H1 (cell line): ENCODE measurements at regions not wholly inside any gene's neighbourhood (a gene's known extent, or its start where the extent isn't known, plus 50 kb on each side); places are given as distances from the start of the nearest gene placed in this dataset.

Experiments
- CTCF ChIA-PET: fragments of 300-600 bp; sonication (Branson Sonifier 250); formaldehyde crosslinking; loops from one replicate; lab custom pipeline; 2021; ENCODE audit not compliant: partially characterized antibody; lab: Charles Lee
- POLR2A ChIA-PET: fragments of 300-600 bp; sonication (Branson Sonifier 250); formaldehyde crosslinking; loops from one replicate; lab custom pipeline; 2021; ENCODE audit warnings: inconsistent platforms; ENCODE audit not compliant: partially characterized antibody; lab: Charles Lee
- DNase-seq, 2 experiments: peaks; one replicate each; pipeline versions ENCODE4 v3.0.0 to v3.0.0-alpha.2; 2010 to 2022; ENCODE audit warnings: low spot score in 2 of 2, low read depth in 1 of 2, mixed read lengths in 1 of 2
- FAIRE-seq: peaks from 2 replicates; lab custom pipeline; 2011; peaks lifted over from hg19 to GRCh38; lab: Jason Lieb, UNC
- H2AFZ ChIP-seq: 2 replicates; pipeline ENCODE4 v1.8.1; 2012; ENCODE audit warnings: low read length, inconsistent platforms
- H2AK5ac ChIP-seq: 2 replicates; pipeline ENCODE4 v1.6.1; 2013; ENCODE audit warnings: low read depth, low read length
- H2BK120ac ChIP-seq: replicated peaks from 2 replicates; pipeline ENCODE3; 2013; ENCODE audit warnings: low read depth, low read length, inconsistent platforms
- H2BK12ac ChIP-seq: 2 replicates; pipeline ENCODE4 v1.6.1; 2013; ENCODE audit warnings: low read depth, low read length
- H2BK15ac ChIP-seq: 2 replicates; pipeline ENCODE4 v1.6.1; 2013; ENCODE audit warnings: low read length
- H2BK20ac ChIP-seq: 2 replicates; pipeline ENCODE4 v1.6.1; 2013; ENCODE audit warnings: low read length
- H2BK5ac ChIP-seq: 2 replicates; pipeline ENCODE4 v1.6.1; 2013; ENCODE audit warnings: low read depth, low read length
- H3K14ac ChIP-seq: 2 replicates; pipeline ENCODE4 v1.6.1; 2013; ENCODE audit warnings: inconsistent platforms; ENCODE audit not compliant: insufficient read length
- H3K18ac ChIP-seq: 2 replicates; pipeline ENCODE4 v1.6.1; 2013; ENCODE audit warnings: low read length; ENCODE audit errors: extremely low read depth
- H3K23ac ChIP-seq: 2 replicates; pipeline ENCODE4 v1.6.1; 2013; ENCODE audit warnings: inconsistent platforms; ENCODE audit not compliant: insufficient read length
- H3K23me2 ChIP-seq: 2 replicates; pipeline ENCODE4 v1.6.1; 2013; ENCODE audit warnings: low read depth, low read length
- H3K27ac ChIP-seq: 2 replicates; pipeline ENCODE4 v1.6.1; 2011; ENCODE audit warnings: low read depth, low read length, inconsistent platforms
- H3K27me3 ChIP-seq, 4 experiments: replicated peaks in 1 of 4; 1 replicate in 1 of 4; 2 replicates in 3 of 4; pipeline versions ENCODE4 v1.6.1 to v1.8.1; 2011 to 2013; ENCODE audit warnings: low read length in 3 of 4, mild to moderate bottlenecking in 3 of 4, inconsistent platforms in 2 of 4, mixed read lengths in 2 of 4, moderate library complexity in 1 of 4; ENCODE audit not compliant: control insufficient read depth in 3 of 4, insufficient read depth in 3 of 4; ENCODE audit errors: extremely low read depth in 1 of 4
- H3K36me3 ChIP-seq, 4 experiments: 2 replicates each; pipeline versions ENCODE4 v1.6.1 to v1.8.1; 2011 to 2013; ENCODE audit warnings: mild to moderate bottlenecking in 4 of 4, low read length in 3 of 4, moderate library complexity in 2 of 4, control low read depth in 1 of 4, inconsistent platforms in 1 of 4; ENCODE audit not compliant: insufficient read depth in 4 of 4, control insufficient read depth in 2 of 4
- H3K4ac ChIP-seq: replicated peaks from 2 replicates; pipeline ENCODE3; 2013; ENCODE audit warnings: low read length, low read depth, mixed read lengths, inconsistent platforms; ENCODE audit not compliant: insufficient read length
- H3K4me1 ChIP-seq, 4 experiments: replicated peaks in 1 of 4; 1 replicate in 1 of 4; 2 replicates in 3 of 4; pipeline versions ENCODE4 v1.6.1 to v1.8.1; 2011 to 2013; ENCODE audit warnings: low read length in 3 of 4, inconsistent platforms in 2 of 4, mixed read lengths in 1 of 4; ENCODE audit not compliant: insufficient read depth in 4 of 4, control insufficient read depth in 3 of 4
- H3K4me2 ChIP-seq, 2 experiments: 2 replicates each; pipeline versions ENCODE4 v1.6.1 to v1.8.1; 2011 to 2013; ENCODE audit warnings: low read depth in 2 of 2, low read length in 2 of 2, control low read depth in 1 of 2, inconsistent platforms in 1 of 2, mild to moderate bottlenecking in 1 of 2; ENCODE audit not compliant: insufficient read depth in 1 of 2
- H3K4me3 ChIP-seq, 4 experiments: fragments of 200-600, 300-600 bp in 1 of 4; sonication (generic), shearing (Covaris generic), sonication (Bioruptor Twin) in 1 of 4; 2 replicates each; pipeline versions ENCODE4 v1.5.1 to v1.8.1; 2011 to 2016; ENCODE audit warnings: low read length in 4 of 4, low read depth in 3 of 4, control low read depth in 2 of 4, inconsistent platforms in 2 of 4, mild to moderate bottlenecking in 2 of 4, mixed read lengths in 1 of 4, moderate library complexity in 1 of 4; ENCODE audit not compliant: insufficient read depth in 2 of 4; ENCODE audit errors: extremely low read depth in 1 of 4
- H3K56ac ChIP-seq: replicated peaks from 2 replicates; pipeline ENCODE3; 2013; ENCODE audit warnings: low read depth, mild to moderate bottlenecking, mixed read lengths, low read length, inconsistent platforms; ENCODE audit not compliant: insufficient read length
- H3K79me1 ChIP-seq: 2 replicates; pipeline ENCODE4 v1.6.1; 2013; ENCODE audit warnings: low read depth, low read length, control low read depth
- H3K79me2 ChIP-seq, 2 experiments: 2 replicates each; pipeline versions ENCODE4 v1.6.1 to v1.8.1; 2012 to 2013; ENCODE audit warnings: low read length in 2 of 2, mild to moderate bottlenecking in 2 of 2, inconsistent platforms in 1 of 2; ENCODE audit not compliant: insufficient read depth in 2 of 2, control insufficient read depth in 1 of 2
- H3K9ac ChIP-seq, 4 experiments: replicated peaks in 1 of 4; 1 replicate in 1 of 4; 2 replicates in 3 of 4; pipeline versions ENCODE4 v1.6.1 to v1.8.1; 2011 to 2013; ENCODE audit warnings: low read depth in 3 of 4, low read length in 3 of 4, control low read depth in 2 of 4, mild to moderate bottlenecking in 2 of 4, moderate library complexity in 2 of 4, inconsistent platforms in 1 of 4; ENCODE audit errors: extremely low read depth in 1 of 4
- H3K9me3 ChIP-seq, 2 experiments: 2 replicates each; pipeline versions ENCODE4 v1.6.1 to v1.8.1; 2012 to 2013; ENCODE audit warnings: mild to moderate bottlenecking in 2 of 2, moderate library complexity in 2 of 2, control low read depth in 1 of 2, inconsistent platforms in 1 of 2, low read depth in 1 of 2, low read length in 1 of 2, mixed read lengths in 1 of 2; ENCODE audit not compliant: insufficient read depth in 2 of 2
- H4K20me1 ChIP-seq, 2 experiments: replicated peaks in 1 of 2; 2 replicates each; pipeline versions ENCODE3 to v1.8.1; 2011 to 2013; ENCODE audit warnings: inconsistent platforms in 2 of 2, low read length in 2 of 2, mild to moderate bottlenecking in 1 of 2; ENCODE audit not compliant: insufficient read depth in 2 of 2, control insufficient read depth in 1 of 2
- H4K5ac ChIP-seq: 2 replicates; pipeline ENCODE4 v1.6.1; 2013; ENCODE audit warnings: low read length, low read depth, mixed read lengths, inconsistent platforms; ENCODE audit not compliant: insufficient read length
- H4K8ac ChIP-seq: 2 replicates; pipeline ENCODE4 v1.8.0; 2013; ENCODE audit warnings: mild to moderate bottlenecking, moderate library complexity, low read length, inconsistent platforms; ENCODE audit not compliant: insufficient read depth; ENCODE audit errors: extremely low read depth
- H4K91ac ChIP-seq: replicated peaks from 2 replicates; pipeline ENCODE3; 2013; ENCODE audit warnings: low read length, mixed read lengths, inconsistent platforms; ENCODE audit not compliant: insufficient read length
- WGBS, 2 experiments: shearing (Covaris generic) in 1 of 2; methylation state at CpG; one replicate each; pipeline versions ENCODE4 v1.1.6 to v1.1.7; 2013 to 2015; ENCODE audit warnings: low lambda C conversion rate in 2 of 2, mixed read lengths in 2 of 2, inconsistent platforms in 1 of 2, low coverage in 1 of 2, missing lambda C conversion rate in 1 of 2; ENCODE audit not compliant: insufficient replicate concordance in 2 of 2, insufficient coverage in 1 of 2, insufficient read length in 1 of 2; ENCODE audit errors: extremely low coverage in 1 of 2, missing lambda C conversion rate in 1 of 2; 5-methylcytosine and 5-hydroxymethylcytosine counted together
- TF ChIP-seq, protein P1 (sequence below): fragments of 300-600 bp; sonication (generic); IDR thresholded peaks from 2 replicates; pipeline ENCODE4 v1.7.1; 2012; ENCODE audit warnings: low read length, moderate library complexity, mild to moderate bottlenecking, inconsistent platforms; ENCODE audit not compliant: insufficient replicate concordance

DNA sequence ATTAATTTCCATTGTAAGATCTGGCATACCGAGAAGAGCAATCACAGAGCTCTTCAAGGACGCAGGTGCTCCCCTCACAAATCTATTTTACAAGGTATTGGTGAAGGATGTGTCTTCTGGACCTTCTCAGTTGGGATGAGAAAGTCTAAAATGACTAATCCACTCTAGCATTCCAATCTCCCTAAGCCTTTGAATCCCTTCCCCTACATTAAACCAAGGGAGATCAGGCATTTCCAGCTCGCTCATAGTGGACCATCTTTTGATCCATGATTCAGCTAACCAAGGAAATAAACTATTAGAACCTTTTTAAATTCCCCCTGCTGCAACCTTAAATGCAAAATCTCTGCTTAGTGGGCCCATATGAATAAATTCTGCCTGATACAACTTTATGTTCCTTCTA lies 95.9 kb upstream of the FBN2 start:
- no peaks in the 10 kb centered on the region for H3K79me1 ChIP-seq
- no peaks in the 10 kb centered on the region for H3K23me2 ChIP-seq
- H3K18ac ChIP-seq: no peak overlapping the region
- no peak overlapping the region for H2BK20ac ChIP-seq
- no peak overlapping the region for H4K91ac ChIP-seq
- H3K4me2 ChIP-seq: no peak overlapping the region
- FAIRE-seq (no peak), DNase-seq (no peak)
- no peaks in the 10 kb centered on the region for H4K20me1 ChIP-seq
- no peaks in the 10 kb centered on the region for H3K27me3 ChIP-seq
- H2BK120ac ChIP-seq: no peak overlapping the region
- no peak overlapping the region for H2BK12ac ChIP-seq
- H3K9me3 ChIP-seq: no peaks in the 10 kb centered on the region
- H2BK5ac ChIP-seq: no peak overlapping the region
- H3K4me3 ChIP-seq: no peak overlapping the region
- CTCF ChIA-PET: interaction anchor here (1.8 kb wide), 1 partner anchor 10 kb away, joined by 4 read pairs; no protein-coding TSS in a partner anchor
- no peak overlapping the region for H3K9ac ChIP-seq
- H3K4ac ChIP-seq: no peak overlapping the region
- H3K14ac ChIP-seq: no peak overlapping the region
- WGBS, 2 experiments: 95% methylated on average over 3 of the region's 3 CpGs; no CpG with 5 or more reads in 1 of the 2 experiments
- H3K23ac ChIP-seq: no peak overlapping the region
- no peaks in the 10 kb centered on the region for H3K4me1 ChIP-seq
- no peak overlapping the region for H2AK5ac ChIP-seq
- H3K27ac ChIP-seq: no peak overlapping the region
- no peak overlapping the region for H2AFZ ChIP-seq
- H2BK15ac ChIP-seq: no peak overlapping the region
- H3K79me2 ChIP-seq: no peaks in the 10 kb centered on the region
- H3K36me3 ChIP-seq: no peaks in the 10 kb centered on the region
- POLR2A ChIA-PET: no interaction called here
- no peak overlapping the region for H3K56ac ChIP-seq
- no peak overlapping the region for H4K8ac ChIP-seq
- H4K5ac ChIP-seq: no peak overlapping the region
- TF ChIP-seq, protein P1, sequence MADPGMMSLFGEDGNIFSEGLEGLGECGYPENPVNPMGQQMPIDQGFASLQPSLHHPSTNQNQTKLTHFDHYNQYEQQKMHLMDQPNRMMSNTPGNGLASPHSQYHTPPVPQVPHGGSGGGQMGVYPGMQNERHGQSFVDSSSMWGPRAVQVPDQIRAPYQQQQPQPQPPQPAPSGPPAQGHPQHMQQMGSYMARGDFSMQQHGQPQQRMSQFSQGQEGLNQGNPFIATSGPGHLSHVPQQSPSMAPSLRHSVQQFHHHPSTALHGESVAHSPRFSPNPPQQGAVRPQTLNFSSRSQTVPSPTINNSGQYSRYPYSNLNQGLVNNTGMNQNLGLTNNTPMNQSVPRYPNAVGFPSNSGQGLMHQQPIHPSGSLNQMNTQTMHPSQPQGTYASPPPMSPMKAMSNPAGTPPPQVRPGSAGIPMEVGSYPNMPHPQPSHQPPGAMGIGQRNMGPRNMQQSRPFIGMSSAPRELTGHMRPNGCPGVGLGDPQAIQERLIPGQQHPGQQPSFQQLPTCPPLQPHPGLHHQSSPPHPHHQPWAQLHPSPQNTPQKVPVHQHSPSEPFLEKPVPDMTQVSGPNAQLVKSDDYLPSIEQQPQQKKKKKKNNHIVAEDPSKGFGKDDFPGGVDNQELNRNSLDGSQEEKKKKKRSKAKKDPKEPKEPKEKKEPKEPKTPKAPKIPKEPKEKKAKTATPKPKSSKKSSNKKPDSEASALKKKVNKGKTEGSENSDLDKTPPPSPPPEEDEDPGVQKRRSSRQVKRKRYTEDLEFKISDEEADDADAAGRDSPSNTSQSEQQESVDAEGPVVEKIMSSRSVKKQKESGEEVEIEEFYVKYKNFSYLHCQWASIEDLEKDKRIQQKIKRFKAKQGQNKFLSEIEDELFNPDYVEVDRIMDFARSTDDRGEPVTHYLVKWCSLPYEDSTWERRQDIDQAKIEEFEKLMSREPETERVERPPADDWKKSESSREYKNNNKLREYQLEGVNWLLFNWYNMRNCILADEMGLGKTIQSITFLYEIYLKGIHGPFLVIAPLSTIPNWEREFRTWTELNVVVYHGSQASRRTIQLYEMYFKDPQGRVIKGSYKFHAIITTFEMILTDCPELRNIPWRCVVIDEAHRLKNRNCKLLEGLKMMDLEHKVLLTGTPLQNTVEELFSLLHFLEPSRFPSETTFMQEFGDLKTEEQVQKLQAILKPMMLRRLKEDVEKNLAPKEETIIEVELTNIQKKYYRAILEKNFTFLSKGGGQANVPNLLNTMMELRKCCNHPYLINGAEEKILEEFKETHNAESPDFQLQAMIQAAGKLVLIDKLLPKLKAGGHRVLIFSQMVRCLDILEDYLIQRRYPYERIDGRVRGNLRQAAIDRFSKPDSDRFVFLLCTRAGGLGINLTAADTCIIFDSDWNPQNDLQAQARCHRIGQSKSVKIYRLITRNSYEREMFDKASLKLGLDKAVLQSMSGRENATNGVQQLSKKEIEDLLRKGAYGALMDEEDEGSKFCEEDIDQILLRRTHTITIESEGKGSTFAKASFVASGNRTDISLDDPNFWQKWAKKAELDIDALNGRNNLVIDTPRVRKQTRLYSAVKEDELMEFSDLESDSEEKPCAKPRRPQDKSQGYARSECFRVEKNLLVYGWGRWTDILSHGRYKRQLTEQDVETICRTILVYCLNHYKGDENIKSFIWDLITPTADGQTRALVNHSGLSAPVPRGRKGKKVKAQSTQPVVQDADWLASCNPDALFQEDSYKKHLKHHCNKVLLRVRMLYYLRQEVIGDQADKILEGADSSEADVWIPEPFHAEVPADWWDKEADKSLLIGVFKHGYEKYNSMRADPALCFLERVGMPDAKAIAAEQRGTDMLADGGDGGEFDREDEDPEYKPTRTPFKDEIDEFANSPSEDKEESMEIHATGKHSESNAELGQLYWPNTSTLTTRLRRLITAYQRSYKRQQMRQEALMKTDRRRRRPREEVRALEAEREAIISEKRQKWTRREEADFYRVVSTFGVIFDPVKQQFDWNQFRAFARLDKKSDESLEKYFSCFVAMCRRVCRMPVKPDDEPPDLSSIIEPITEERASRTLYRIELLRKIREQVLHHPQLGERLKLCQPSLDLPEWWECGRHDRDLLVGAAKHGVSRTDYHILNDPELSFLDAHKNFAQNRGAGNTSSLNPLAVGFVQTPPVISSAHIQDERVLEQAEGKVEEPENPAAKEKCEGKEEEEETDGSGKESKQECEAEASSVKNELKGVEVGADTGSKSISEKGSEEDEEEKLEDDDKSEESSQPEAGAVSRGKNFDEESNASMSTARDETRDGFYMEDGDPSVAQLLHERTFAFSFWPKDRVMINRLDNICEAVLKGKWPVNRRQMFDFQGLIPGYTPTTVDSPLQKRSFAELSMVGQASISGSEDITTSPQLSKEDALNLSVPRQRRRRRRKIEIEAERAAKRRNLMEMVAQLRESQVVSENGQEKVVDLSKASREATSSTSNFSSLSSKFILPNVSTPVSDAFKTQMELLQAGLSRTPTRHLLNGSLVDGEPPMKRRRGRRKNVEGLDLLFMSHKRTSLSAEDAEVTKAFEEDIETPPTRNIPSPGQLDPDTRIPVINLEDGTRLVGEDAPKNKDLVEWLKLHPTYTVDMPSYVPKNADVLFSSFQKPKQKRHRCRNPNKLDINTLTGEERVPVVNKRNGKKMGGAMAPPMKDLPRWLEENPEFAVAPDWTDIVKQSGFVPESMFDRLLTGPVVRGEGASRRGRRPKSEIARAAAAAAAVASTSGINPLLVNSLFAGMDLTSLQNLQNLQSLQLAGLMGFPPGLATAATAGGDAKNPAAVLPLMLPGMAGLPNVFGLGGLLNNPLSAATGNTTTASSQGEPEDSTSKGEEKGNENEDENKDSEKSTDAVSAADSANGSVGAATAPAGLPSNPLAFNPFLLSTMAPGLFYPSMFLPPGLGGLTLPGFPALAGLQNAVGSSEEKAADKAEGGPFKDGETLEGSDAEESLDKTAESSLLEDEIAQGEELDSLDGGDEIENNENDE: no peak
